HL-60 (cell line): ENCODE measurements at regions not wholly inside any gene's neighbourhood (a gene's known extent, or its start where the extent isn't known, plus 50 kb on each side); places are given as distances from the start of the nearest gene placed in this dataset.

ENCODE experiments used
- POLR2AphosphoS5 ChIP-seq: IDR thresholded peaks from 2 replicates; pipeline ENCODE4 v1.6.1; 2012; ENCODE audit warnings: low read depth
- TF ChIP-seq, protein P1 (sequence below): IDR thresholded peaks from one replicate; pipeline ENCODE4 v1.5.1; 2011; ENCODE audit warnings: low read length, control low read depth, inconsistent platforms; ENCODE audit not compliant: insufficient read depth

GRCh38 chr18:70453058-70453775, 164.4 kb downstream of the SOCS6 start:
- TF ChIP-seq, protein P1, sequence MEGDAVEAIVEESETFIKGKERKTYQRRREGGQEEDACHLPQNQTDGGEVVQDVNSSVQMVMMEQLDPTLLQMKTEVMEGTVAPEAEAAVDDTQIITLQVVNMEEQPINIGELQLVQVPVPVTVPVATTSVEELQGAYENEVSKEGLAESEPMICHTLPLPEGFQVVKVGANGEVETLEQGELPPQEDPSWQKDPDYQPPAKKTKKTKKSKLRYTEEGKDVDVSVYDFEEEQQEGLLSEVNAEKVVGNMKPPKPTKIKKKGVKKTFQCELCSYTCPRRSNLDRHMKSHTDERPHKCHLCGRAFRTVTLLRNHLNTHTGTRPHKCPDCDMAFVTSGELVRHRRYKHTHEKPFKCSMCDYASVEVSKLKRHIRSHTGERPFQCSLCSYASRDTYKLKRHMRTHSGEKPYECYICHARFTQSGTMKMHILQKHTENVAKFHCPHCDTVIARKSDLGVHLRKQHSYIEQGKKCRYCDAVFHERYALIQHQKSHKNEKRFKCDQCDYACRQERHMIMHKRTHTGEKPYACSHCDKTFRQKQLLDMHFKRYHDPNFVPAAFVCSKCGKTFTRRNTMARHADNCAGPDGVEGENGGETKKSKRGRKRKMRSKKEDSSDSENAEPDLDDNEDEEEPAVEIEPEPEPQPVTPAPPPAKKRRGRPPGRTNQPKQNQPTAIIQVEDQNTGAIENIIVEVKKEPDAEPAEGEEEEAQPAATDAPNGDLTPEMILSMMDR = no peak
- TF ChIP-seq POLR2AphosphoS5 = no peak
